Mesothelial cell of epicardium (in vitro differentiated cells): ENCODE measurements at regions not wholly inside any gene's neighbourhood (a gene's known extent, or its start where the extent isn't known, plus 50 kb on each side); places are given as distances from the start of the nearest gene placed in this dataset.
A peak's percentile ranks its signal among the peaks of the same experiment; 100 is the strongest.
"Not testable (repeated sequence)": the region's sequence is repeated elsewhere in the genome, so short reads cannot be mapped to it uniquely, and the experiment has no call there.

Experiments used
- DNase-seq, 2 experiments: peaks; one replicate each; pipeline ENCODE4 v3.0.0; 2021; ENCODE audit warnings: low spot score in 2 of 2; ENCODE audit not compliant: unreplicated experiment in 2 of 2
- H3K27ac Mint-ChIP-seq: 2 replicates; pipeline ENCODE4 v1.8.0; 2021; ENCODE audit warnings: mixed read lengths
- H3K27me3 Mint-ChIP-seq: 2 replicates; pipeline ENCODE4 v1.8.0; 2021; ENCODE audit warnings: low read depth, mixed read lengths
- H3K36me3 Mint-ChIP-seq: 2 replicates; pipeline ENCODE4 v1.8.0; 2021; ENCODE audit warnings: mixed read lengths
- H3K4me1 Mint-ChIP-seq: 2 replicates; pipeline ENCODE4 v1.8.0; 2021; ENCODE audit warnings: mixed read lengths
- H3K4me3 Mint-ChIP-seq: 2 replicates; pipeline ENCODE4 v1.8.0; 2021; ENCODE audit warnings: mild to moderate bottlenecking, moderate library complexity, mixed read lengths
- H3K9me3 Mint-ChIP-seq: 2 replicates; pipeline ENCODE4 v1.8.0; 2021; ENCODE audit warnings: mixed read lengths
- CTCF ChIP-seq: fragments of 200-600 bp; sonication (generic); IDR thresholded peaks from one replicate; pipeline ENCODE4 v1.5.0; 2021; ENCODE audit warnings: antibody characterized with exemption; ENCODE audit not compliant: unreplicated experiment

GRCh38 chr3:26205475-26205874, 415.6 kb downstream of the OXSM start:
- Mint-ChIP-seq H3K9me3 (peaks cover 4% of the 10 kb centered on the region), H3K4me3 (no peak overlapping the region), H3K27ac (no peak overlapping the region), H3K27me3 (no peaks in the 10 kb centered on the region), H3K4me1 (no peaks in the 10 kb centered on the region), H3K36me3 (no peaks in the 10 kb centered on the region)
- no peak for TF ChIP-seq CTCF
- DNase-seq, result no peak

- Mint-ChIP-seq H3K27ac (no peak overlapping the region), H3K4me1 (no peaks in the 10 kb centered on the region), H3K4me3 (no peak overlapping the region), H3K9me3 (peaks cover 30% of the 10 kb centered on the region), H3K27me3 (no peaks in the 10 kb centered on the region), H3K36me3 (no peaks in the 10 kb centered on the region)
- TF ChIP-seq CTCF, result no peak
- DNase-seq, result no peak
Measured at GRCh38 chr3:26208201-26208600, 414.4 kb upstream of the LRRC3B start.

GRCh38 chr3:26229801-26230200, 392.8 kb upstream of the LRRC3B start:
- TF ChIP-seq CTCF, result no peak
- Mint-ChIP-seq H3K27ac (no peak overlapping the region), H3K36me3 (no peaks in the 10 kb centered on the region), H3K27me3 (no peaks in the 10 kb centered on the region), H3K9me3 (no peaks in the 10 kb centered on the region), H3K4me3 (no peak overlapping the region), H3K4me1 (peaks cover 11% of the 10 kb centered on the region)
- DNase-seq, result no peak

- no peak for DNase-seq
- no peaks in the 10 kb centered on the region for H3K9me3 Mint-ChIP-seq
- H3K36me3 Mint-ChIP-seq, result no peaks in the 10 kb centered on the region
- no peak for TF ChIP-seq CTCF
- H3K27me3 Mint-ChIP-seq, result no peaks in the 10 kb centered on the region
- H3K4me3 Mint-ChIP-seq, result no peak overlapping the region
- peaks cover 25% of the 10 kb centered on the region for H3K4me1 Mint-ChIP-seq
- no peak overlapping the region for H3K27ac Mint-ChIP-seq
Measured at GRCh38 chr3:26233374-26233773, 389.2 kb upstream of the LRRC3B start.

GRCh38 chr3:26236531-26236930, 386.0 kb upstream of the LRRC3B start:
- no peak for TF ChIP-seq CTCF
- Mint-ChIP-seq H3K9me3 (no peaks in the 10 kb centered on the region), H3K4me3 (no peak overlapping the region), H3K27me3 (no peaks in the 10 kb centered on the region), H3K27ac (peak overlapping the region; percentile 65), H3K4me1 (peaks cover 15% of the 10 kb centered on the region), H3K36me3 (no peaks in the 10 kb centered on the region)
- DNase-seq, result no peak

- Mint-ChIP-seq H3K27me3 (no peaks in the 10 kb centered on the region), H3K27ac (peak overlapping the region; percentile 71), H3K9me3 (peaks cover 3% of the 10 kb centered on the region), H3K4me3 (no peak overlapping the region), H3K4me1 (peaks cover 15% of the 10 kb centered on the region), H3K36me3 (no peaks in the 10 kb centered on the region)
- no peak for TF ChIP-seq CTCF
- no peak for DNase-seq
Measured at GRCh38 chr3:26237036-26237682, 385.4 kb upstream of the LRRC3B start.

GRCh38 chr3:26244586-26244985, 378.0 kb upstream of the LRRC3B start:
- H3K36me3 Mint-ChIP-seq, H3K27ac Mint-ChIP-seq, DNase-seq, H3K4me3 Mint-ChIP-seq, H3K27me3 Mint-ChIP-seq: not testable (repeated sequence)
- peaks cover 13% of the 10 kb centered on the region for H3K9me3 Mint-ChIP-seq
- H3K4me1 Mint-ChIP-seq, result peaks cover 32% of the 10 kb centered on the region
